DLD1 (cell line): ENCODE measurements at regions not wholly inside any gene's neighbourhood (a gene's known extent, or its start where the extent isn't known, plus 50 kb on each side); places are given as distances from the start of the nearest gene placed in this dataset.
"Not testable (repeated sequence)": the region's sequence is repeated elsewhere in the genome, so short reads cannot be mapped to it uniquely, and the experiment has no call there.

ENCODE experiments used
- in situ Hi-C: cut with HindIII; loops from 2 replicates; pipeline ENCODE4 v1.10.0; 2017; ENCODE audit warnings: low sequenced_read_pairs

DNA sequence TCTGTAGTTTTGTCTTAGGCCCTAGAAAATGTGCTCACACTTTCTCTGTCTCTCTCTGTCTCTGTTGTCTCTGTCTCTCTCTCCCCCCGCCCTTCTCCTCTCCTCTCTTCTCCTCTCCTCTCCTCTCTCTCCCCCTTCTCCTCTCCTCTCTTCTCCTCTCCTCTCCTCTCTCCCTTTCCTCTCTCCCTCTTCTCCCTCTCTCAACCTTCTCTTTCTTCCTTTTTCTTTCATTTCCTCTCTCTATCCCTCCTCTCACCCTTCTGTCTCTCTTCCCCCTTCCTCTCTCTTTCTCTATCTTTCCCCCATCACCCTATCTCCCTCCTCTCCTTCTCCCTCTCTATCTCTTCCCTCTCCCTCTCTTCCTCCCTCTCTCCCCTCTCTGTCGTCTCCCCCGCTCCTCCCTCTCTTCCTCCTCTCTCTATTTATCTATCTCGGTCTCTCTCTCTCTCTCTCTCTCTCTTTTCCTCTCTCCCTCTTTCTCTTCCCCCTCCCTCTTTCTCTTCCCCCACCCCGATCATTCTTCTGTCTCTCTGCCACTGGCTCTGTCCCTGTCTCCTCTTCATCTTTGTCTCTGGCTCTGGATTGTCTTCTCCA lies 107.2 kb upstream of the C16orf82 start:
- in situ Hi-C loops: no loop called here

DNA sequence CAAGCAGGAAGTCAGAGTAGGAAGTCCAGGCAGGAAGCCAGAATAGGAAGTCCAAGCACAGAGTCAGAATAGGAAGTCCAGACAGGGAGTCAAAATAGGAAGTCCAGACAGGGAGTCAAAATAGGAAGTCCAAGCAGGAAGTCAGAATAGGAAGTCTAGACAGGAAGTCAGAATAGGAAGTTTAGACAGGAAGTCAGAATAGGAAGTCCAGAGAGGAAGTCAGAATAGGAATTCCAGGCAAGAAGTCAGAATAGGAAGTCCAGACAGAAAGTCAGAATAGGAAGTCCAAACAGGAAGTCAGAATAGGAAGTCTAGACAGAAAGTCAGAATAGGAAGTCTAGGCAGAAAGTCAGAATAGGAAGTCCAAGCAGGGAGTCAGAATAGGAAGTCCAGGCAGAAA lies 105.3 kb upstream of the C16orf82 start:
- in situ Hi-C loops: no loop called here

DNA sequence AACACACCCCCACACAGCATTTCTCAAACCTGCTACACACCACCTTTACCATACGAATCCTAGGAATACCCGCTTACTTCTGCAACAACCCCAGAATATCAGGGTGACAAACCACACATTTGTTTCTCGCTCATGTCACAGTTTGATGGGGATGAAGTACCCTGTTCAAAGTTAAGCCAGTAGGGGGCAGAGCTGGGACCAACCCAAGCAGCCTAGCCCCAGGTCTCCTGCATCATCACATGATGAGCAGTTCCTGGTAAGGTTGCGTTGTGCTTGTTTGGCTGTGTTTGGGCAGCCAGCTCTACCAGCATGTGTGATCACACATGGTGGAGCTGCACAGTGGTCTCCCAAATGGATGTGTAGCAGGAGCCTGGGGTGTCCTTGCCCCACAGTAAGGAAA lies 103.6 kb upstream of the C16orf82 start:
- in situ Hi-C loops: no loop called here

DNA sequence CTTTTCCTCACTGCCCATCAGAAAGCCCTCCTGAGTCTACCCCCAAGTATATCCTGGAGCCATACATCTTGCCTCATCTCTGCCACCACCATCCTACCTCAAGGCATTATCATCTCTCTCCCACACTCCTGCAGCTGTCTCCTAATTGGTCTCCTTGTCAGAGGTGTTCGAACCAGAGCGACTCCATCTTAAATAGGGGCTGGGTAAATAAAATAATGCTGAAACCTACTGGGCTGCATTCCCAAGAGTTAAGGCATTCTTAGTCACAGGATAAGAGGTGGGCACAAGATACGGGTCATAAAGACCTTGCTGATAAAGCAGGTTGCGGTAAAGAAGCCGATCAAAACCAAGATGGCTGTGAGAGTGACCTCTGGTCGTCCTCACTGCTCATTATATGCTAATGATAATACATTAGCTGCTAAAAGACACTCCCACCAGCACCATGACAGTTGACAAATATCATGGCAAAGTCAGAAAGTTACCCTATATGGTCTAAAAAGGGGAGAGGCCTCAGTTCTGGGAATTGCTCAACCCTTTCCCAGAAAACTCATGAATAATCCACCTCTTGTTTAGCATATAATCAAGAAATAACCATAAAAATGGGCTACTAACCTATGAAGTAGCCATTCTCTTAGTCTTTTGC lies 97.0 kb upstream of the C16orf82 start:
- in situ Hi-C loops: no loop called here

DNA sequence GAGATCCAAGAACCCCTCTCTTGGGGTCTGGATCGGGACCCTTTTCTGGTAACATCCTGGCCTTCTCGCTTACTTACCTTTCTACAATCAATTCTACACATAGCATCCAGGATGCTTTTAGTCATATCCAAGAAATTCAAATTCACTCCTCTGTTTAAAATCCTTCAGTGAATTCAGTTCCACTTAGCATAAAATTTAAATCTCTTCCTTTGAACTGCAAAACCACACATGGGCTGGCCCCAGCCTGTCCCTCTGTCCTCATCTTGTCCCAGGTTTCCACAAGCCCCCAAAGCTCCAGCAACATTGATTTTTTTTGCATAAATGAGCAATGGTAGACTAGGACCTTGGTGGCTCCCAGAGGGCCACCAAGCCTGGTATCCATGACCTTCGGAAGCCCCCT lies 96.4 kb upstream of the C16orf82 start:
- in situ Hi-C loops: no loop called here

DNA sequence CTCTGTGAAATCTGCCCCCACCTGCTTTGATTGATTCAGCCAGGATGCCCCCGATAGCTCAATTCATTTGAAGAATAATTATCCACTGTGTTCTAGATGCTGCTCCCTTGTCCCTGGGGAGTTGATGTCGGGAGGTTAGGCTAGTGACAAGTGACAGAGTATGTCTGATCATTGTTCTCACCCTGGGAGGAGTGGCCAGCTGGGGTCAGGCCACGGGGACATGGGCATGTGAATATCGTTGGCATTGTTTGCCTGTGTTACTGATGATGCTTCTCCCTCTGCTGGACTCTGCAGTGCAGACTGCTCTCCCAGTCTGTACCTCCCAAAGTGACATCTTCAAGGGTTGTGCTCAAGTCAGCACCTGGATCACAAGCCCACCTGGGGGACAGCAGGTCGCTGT lies 89.9 kb upstream of the C16orf82 start:
- in situ Hi-C loops: no loop called here

DNA sequence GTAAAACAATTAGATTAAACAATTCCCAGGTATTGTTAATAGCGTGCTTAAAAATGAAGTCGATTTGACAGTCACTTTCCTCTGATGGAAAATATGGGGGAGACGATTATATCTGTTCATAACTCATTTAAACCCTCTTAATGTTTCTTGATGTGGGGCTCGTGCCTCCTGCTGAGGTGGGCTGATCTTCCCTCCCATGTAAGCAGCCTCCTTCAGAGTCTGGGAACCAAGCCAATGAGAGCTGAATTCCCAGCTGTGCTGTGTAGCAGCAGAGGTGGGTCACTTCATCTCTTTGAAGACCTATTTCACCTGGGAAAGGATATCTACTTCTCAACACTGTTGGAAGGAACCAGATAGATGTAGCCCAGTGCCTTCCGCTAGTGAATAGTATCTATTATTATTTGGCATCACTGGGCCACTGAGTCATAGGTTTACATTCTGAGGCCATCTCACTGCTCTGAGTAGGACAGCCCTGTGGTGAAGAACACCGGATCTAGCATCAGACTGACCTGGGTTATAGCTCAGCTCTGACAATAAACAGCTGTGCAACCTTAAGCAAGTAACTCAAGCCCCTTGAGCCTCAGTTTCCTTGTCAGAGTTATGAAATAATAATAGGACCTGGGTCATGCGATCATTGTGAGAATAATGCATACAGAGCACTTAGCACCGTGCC lies 85.3 kb upstream of the C16orf82 start:
- in situ Hi-C loops: no loop called here

DNA sequence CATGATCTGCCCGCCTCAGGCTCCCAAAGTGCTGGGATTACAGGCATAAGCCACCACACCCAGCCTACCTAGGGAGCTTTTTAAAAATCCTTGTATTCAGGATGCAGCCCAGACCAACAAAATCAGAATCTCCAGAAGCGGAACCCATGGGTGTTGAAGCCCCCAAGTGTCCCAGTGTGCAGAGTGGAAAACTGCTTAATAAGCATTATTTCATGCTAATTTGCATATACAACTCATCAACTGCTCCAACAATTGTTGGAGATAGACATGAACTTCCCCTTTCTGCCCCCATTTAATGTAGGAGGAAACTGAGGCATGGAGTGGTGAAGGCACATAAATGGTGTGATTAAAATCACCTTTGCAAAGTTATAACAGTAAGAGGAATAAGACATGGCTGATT lies 84.3 kb upstream of the C16orf82 start:
- in situ Hi-C loops: no loop called here

DNA sequence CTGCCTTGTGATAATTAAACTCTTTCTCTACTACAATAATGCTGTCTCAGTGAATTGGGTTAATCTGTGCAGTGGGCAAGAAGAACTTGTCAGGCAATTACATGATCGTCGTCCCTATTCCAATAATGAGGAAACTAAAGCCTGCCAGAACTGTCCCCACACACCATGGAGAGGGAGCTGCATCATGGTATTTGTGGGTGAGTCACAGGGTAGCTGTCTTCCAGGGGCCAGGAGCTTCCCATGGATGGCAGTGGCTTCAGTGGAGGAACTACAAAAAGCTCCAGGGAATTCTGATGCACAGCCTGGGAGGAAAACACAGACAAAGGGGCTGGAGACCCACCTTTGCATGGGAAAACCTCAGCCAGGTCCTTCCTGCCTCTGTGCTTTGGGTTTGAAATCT lies 83.3 kb upstream of the C16orf82 start:
- in situ Hi-C loops: no loop called here

DNA sequence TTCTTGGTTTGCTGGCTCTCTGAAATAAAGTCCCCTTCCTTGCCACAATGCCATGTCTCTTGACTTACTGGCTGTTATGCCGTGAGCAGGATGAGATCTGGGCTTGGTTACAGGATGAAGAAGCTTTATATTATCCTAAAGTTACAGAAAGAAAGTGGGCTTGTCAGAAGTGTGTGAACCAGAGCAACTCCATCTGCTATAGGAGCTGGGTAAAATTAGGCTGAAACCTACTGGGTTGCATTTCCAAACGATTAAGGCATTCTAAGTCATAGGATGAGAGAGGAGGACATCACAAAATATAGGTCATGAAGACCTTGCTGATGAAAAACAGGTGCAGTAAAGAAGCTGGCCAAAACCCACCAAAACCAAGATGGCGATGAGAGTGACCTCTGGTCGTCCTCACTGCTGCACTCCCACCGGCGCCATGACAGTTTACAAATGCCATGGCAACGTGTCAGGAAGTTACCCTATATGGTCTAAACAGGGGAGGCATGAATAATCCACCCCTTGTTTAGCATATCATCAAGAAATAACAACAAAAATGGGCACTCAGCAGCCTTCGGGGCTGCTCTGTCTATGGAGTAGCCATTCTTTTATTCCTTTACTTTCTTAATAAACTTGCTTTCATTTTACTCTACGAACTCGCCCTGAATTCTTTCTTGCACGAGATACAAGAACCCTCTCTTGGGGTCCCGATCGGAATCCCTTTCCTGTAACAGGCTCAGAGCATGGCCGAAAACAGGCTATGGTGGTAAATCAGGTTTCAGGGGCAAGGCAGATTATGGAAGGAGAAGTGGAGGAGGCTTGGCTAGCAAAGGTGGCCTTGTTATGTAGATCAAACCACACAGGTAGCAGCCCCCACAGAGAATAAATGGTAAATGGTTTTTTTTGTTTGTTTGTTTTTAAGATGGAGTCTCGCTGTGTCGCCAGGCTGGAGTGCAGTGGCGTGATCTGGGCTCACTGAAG lies 81.3 kb upstream of the C16orf82 start:
- in situ Hi-C loops: no loop called here

DNA sequence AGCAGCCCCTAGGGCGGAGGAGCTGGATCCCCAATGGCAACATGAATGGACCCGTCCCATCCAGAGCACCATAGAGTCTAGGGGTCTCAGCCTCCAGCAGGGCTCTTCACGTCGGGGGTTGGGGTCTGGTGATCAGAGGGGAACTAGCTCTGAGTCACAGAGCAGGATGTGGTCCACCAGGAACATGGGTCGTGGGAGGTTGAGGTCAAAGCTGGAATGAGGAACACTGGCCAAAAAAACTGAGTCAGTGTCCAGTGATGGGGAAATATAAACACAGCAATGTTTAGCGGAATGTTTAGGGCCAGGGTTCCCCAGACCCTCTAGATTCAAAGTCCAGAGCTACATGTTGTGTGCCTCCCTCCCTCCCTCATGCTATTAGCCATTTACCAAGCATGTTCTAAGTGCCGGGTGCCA lies 79.1 kb upstream of the C16orf82 start:
- in situ Hi-C loops: no loop called here

DNA sequence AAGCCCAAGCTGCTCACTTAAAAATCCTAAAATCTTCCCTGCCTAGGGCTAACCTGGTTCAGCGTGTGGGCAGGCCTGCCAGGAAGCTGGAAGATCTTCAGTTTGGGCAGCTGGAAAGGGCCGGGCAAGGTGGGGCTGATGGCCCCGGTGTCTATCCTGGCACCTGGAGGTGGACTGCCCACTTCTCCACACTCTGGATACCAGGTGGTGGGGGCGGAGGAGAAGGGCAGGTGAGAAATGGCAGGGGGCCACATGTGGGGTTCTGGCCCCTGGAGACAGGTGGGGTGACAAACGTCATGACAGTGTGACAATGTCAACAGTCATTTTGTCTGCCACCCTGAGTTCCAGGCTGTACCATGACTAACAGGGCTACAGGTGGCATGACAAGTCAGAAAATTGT lies 78.5 kb upstream of the C16orf82 start:
- in situ Hi-C loops: no loop called here

DNA sequence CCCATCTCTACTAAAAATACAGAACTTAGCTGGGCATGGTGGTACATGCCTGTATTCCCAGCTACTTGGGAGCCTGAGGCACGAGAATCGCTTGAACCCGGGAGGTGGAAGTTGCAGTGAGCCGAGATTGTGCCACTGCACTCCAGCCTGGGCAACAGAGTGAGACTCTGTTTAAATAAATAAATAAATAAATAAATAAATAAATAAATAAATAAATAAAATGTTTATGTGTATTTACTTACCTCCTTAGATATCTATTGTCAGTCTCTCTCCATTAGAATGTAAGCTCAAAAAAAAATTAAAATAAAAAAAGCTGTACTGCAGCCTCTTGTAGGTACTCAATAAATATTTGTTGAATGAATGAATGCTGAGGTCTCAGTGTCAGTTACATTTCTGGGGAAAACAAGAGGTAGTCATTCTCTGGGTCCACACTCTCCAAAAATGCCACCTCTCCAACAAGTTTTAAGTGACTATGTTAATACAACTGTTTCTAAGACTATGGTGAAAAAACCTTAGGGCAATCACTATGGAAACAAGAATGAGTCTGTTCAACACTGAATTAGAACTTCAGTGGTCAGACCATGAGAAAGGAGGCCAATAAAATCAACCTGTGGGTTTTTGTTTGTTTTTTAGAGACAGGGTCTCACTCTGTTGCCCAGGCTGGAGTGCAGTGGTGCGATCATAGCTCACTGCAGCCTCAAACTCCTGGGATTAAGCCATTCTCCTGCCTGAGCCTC lies 76.2 kb upstream of the C16orf82 start:
- in situ Hi-C loops: not testable (repeated sequence)

DNA sequence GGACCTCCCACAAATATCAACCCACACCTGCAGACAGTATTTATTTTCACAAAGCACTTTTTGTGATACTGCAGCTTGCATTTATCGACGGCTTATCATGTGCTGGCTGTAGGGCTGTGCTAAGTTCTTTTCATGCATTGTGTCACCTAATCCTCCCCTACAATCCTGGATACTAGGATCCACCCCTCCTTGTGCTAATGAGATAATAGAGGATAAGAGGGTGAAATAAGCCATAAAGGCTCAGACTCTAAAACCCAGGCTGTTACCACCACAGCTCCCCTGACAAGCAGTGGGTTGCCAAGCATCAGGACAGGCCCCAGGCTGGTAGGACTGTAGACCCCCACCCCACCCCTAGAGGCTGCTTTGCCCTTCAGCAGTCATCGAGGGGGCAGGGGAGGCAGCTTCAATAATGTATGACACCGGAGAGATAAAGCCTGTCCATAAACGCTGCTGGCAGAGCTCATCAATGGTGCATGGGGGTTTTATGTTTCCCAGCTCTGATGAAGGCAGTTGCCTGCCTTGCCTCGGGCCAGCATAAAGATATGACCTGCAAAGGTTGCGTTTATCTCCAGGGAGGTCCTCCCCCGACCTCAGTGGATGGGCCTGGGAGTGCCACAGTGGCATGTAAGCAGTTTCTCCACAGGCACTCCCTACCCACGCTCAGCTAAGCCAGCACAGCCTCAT lies 73.9 kb upstream of the C16orf82 start:
- in situ Hi-C loops: no loop called here

DNA sequence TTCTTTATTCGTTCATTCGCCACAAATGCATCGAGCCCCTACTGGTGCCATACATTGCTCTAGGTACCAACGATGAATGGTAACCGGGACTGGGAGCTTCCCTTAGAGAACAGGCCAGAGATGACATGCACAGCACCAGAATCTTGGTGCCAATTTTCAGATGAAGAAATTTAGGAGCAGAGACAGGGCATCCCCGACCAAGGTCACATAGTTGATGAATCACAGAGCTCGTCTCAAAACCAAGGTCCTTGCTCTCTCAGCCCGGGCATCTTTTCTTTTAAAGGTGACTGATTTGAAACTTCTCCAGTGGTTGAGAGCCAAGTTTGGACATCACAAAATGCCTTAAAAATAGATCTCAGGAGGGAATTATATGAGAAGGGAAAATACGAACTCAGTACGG lies 73.2 kb upstream of the C16orf82 start:
- in situ Hi-C loops: no loop called here

DNA sequence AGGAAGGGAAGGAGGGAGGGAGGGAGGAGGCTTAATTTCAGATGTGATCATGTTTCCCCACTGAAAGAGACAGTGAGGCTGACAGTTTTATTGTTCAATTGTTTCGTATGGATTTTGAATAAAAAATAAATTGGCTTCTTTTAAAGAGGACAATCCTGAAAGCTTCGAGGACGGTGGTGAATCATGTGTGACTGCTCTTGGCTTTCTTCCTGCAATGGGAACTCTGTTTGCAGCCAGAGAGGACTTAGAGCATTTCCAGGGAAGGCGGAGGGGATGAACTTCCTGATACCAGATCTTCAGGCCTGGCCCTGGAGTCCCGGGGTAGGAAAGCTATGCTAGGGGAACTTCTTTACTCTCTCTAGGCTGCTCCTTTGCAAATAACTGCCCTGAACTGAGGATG lies 72.8 kb upstream of the C16orf82 start:
- in situ Hi-C loops: no loop called here

DNA sequence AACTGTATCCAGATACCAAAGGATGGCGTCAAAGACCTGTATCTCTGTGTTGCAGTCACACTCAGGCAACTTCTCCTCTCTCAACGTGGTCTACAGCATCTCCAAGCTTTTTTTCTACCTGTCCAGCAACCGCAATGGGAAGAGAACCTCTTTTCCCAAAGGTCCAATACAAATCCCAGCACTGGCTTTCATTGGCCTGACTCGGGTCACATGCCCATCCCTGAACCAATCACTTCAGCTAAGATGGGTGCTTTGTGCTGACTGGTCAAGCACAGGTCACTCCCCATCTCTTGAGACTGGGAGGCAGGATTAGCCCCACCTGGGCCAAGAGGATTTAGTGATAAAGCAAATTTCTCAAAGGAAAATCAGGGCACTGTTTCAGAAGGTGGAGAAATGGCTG lies 71.2 kb upstream of the C16orf82 start:
- in situ Hi-C loops: no loop called here

DNA sequence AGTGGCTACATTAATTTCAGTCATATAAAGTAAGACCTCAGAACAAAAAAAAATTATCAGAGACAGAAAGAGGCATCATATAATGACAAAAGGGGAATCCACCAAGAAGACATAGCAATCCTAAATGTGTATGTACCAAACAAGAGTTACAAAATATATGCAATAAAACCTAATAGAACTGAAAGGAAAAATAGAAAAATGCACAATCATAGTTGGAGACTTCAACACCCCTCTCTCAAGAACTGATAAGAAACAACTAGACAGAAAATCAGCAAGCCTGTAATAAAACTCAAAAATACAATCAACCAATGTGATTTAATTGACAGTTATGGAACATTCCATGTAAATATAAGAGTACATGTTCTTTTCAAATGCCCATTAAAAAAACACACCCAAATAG lies 61.3 kb upstream of the C16orf82 start:
- in situ Hi-C loops: no loop called here
